ENCODE measurements at regions not wholly inside any gene's neighbourhood (a gene's known extent, or its start where the extent isn't known, plus 50 kb on each side); places are given as distances from the start of the nearest gene placed in this dataset.

DNA sequence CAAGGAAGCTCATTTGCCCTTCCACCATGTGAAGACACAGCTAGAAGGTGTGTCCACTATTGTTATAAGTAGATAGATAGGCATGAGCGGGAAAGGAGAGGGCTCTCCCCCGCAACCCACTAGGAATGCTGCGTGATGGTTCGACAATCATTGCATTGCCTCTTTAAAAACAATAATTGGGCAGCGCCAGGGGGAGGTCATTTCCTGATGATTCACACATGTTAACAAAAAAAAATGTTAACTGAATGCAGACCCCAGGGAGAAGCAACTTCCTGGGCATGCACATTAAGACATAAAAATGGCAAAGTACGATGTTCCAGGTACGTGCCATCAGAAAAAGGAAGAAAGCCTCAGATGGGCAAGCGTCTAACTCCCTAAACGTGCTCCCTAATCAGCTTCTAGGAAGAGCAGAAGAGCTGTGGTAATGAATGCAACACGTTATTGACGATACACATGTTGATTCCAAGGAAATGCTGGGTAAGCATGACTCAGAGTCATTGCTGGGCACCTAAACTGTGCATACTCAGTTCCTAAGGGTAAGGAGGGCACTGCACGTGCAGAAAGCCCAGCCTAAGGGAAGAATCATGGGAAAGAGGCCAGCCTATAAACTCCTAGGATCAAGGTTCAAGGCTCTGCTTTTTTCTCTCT is 113.7 kb downstream of the FAM217A start:
- Histone ChIP-seq H3K4me3 (ENCODE audit: low read depth in 2 of 2, low read length in 2 of 2) (no peak overlapping the region), H3K27me3 (ENCODE audit: control insufficient read depth, insufficient read depth, low read length) (no peaks in the 10 kb centered on the region), H3K4me1 (ENCODE audit: control insufficient read depth, insufficient read depth, low read length) (no peaks in the 10 kb centered on the region), H3K27ac (ENCODE audit: low read length) (no peak overlapping the region), H3K36me3 (ENCODE audit: control insufficient read depth, insufficient read depth, low read length) (no peaks in the 10 kb centered on the region), H3K9me3 (ENCODE audit: control insufficient read depth, insufficient read depth, low read depth, low read length) (no peaks in the 10 kb centered on the region)
- ATAC-seq (no peak), DNase-seq (ENCODE audit: low read depth, low spot score) (no peak)
- ChIA-PET CTCF (no interaction called here), POLR2A (interaction anchor here (0.7 kb wide), 1 partner anchor 56 kb away, joined by 4 read pairs; no protein-coding TSS in a partner anchor)
- in situ Hi-C loops (cut with HindIII; ENCODE audit: low pct_unique_long_range_greater_than_20kb, low sequenced_read_pairs) (no loop called here), intact Hi-C loops (cut with micrococcal nuclease; ENCODE audit: unreplicated experiment) (no loop called here)
- no TSS peak for BruUV-seq (replicated peaks)
- TF ChIP-seq, protein P1, sequence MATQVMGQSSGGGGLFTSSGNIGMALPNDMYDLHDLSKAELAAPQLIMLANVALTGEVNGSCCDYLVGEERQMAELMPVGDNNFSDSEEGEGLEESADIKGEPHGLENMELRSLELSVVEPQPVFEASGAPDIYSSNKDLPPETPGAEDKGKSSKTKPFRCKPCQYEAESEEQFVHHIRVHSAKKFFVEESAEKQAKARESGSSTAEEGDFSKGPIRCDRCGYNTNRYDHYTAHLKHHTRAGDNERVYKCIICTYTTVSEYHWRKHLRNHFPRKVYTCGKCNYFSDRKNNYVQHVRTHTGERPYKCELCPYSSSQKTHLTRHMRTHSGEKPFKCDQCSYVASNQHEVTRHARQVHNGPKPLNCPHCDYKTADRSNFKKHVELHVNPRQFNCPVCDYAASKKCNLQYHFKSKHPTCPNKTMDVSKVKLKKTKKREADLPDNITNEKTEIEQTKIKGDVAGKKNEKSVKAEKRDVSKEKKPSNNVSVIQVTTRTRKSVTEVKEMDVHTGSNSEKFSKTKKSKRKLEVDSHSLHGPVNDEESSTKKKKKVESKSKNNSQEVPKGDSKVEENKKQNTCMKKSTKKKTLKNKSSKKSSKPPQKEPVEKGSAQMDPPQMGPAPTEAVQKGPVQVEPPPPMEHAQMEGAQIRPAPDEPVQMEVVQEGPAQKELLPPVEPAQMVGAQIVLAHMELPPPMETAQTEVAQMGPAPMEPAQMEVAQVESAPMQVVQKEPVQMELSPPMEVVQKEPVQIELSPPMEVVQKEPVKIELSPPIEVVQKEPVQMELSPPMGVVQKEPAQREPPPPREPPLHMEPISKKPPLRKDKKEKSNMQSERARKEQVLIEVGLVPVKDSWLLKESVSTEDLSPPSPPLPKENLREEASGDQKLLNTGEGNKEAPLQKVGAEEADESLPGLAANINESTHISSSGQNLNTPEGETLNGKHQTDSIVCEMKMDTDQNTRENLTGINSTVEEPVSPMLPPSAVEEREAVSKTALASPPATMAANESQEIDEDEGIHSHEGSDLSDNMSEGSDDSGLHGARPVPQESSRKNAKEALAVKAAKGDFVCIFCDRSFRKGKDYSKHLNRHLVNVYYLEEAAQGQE (IDR thresholded peaks at IDR 0.05; ENCODE audit: insufficient read depth in 1 of 2, low read depth in 2 of 2, low read length in 1 of 2), result no peak
- TF ChIP-seq SIN3A (IDR thresholded peaks at IDR 0.05; ENCODE audit: borderline replicate concordance, insufficient read depth, low read depth, low read length) (no peak), POLR2AphosphoS5 (IDR thresholded peaks at IDR 0.05; ENCODE audit: low read depth, low read length) (no peak), CTCF (IDR thresholded peaks at IDR 0.05) (no peak), TCF7L2 (IDR thresholded peaks at IDR 0.05; ENCODE audit: low read depth, low read length) (no peak)

- H3K9me3 ChIP-seq (ENCODE audit: control insufficient read depth, insufficient read depth, low read depth, low read length), result no peaks in the 10 kb centered on the region
- in situ Hi-C loops (cut with HindIII; ENCODE audit: low pct_unique_long_range_greater_than_20kb, low sequenced_read_pairs) (no loop called here), intact Hi-C loops (cut with micrococcal nuclease; ENCODE audit: unreplicated experiment) (no loop called here)
- no peaks in the 10 kb centered on the region for H3K27me3 ChIP-seq (ENCODE audit: control insufficient read depth, insufficient read depth, low read length)
- no peaks in the 10 kb centered on the region for H3K4me1 ChIP-seq (ENCODE audit: control insufficient read depth, insufficient read depth, low read length)
- H3K36me3 ChIP-seq (ENCODE audit: control insufficient read depth, insufficient read depth, low read length), result no peaks in the 10 kb centered on the region
- ATAC-seq (no peak), DNase-seq (ENCODE audit: low read depth, low spot score) (no peak)
- no TSS peak for BruUV-seq (replicated peaks)
- no peak overlapping the region for H3K4me3 ChIP-seq (ENCODE audit: low read depth in 2 of 2, low read length in 2 of 2)
- TF ChIP-seq SIN3A (IDR thresholded peaks at IDR 0.05; ENCODE audit: borderline replicate concordance, insufficient read depth, low read depth, low read length) (no peak), TCF7L2 (IDR thresholded peaks at IDR 0.05; ENCODE audit: low read depth, low read length) (no peak), POLR2AphosphoS5 (IDR thresholded peaks at IDR 0.05; ENCODE audit: low read depth, low read length) (no peak), CTCF (IDR thresholded peaks at IDR 0.05) (no peak)
- TF ChIP-seq, protein P1 (IDR thresholded peaks at IDR 0.05; ENCODE audit: insufficient read depth in 1 of 2, low read depth in 2 of 2, low read length in 1 of 2), result no peak
- ChIA-PET CTCF (no interaction called here), POLR2A (no interaction called here)
- no peak overlapping the region for H3K27ac ChIP-seq (ENCODE audit: low read length)
Observed at GRCh38 chr6:3966426-3966825, 112.5 kb downstream of the FAM217A start.

Measured in Panc1 (cell line).